Activated gamma-delta T cell treated with Interleukin-2 at 50 U/mL for 16 hours (primary cell): ENCODE measurements at regions not wholly inside any gene's neighbourhood (a gene's known extent, or its start where the extent isn't known, plus 50 kb on each side); places are given as distances from the start of the nearest gene placed in this dataset.
"Not testable (repeated sequence)": the region's sequence is repeated elsewhere in the genome, so short reads cannot be mapped to it uniquely, and the experiment has no call there.

Experiments used
- DNase-seq: peaks from one replicate; pipeline ENCODE4 v3.0.0-alpha.2; 2020

DNA sequence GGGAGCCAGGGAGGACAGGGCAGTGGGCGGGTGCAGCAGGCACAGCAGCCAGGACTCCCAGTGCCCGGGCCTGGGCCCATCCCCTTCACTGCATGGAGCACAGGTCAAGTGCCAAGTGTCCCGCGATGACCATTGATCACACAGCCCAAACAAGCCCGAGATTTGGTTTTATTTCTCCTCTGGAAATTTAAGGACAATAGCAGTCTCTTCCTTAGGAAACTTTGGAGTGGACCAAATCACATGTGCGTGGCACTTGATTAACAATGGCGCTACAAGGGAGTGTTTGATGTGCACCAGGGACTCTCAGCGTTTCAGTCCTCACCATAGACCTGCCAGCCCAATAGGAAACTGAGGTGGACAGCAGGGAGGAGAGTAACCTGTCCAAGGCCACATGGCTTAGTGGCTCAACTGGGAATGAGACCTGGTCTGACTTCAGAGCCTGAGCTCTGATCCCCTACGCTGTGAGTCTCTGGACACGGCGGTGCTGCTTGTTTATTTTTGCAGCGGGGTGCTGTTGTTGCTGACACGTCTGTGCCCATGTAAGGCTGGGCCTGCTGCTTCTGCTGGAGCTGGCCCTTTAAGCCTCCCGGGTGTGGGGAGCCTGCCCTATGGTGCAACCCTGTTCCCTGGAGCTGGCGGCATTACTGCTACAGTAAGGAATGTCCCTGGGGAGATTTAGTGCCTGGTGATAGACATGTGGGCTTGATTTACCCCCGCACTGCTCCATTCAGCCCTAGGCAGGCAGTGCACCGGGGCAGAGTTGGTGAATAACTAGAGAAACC is 194.2 kb downstream of the INHBB start:
- no peak for DNase-seq

DNA sequence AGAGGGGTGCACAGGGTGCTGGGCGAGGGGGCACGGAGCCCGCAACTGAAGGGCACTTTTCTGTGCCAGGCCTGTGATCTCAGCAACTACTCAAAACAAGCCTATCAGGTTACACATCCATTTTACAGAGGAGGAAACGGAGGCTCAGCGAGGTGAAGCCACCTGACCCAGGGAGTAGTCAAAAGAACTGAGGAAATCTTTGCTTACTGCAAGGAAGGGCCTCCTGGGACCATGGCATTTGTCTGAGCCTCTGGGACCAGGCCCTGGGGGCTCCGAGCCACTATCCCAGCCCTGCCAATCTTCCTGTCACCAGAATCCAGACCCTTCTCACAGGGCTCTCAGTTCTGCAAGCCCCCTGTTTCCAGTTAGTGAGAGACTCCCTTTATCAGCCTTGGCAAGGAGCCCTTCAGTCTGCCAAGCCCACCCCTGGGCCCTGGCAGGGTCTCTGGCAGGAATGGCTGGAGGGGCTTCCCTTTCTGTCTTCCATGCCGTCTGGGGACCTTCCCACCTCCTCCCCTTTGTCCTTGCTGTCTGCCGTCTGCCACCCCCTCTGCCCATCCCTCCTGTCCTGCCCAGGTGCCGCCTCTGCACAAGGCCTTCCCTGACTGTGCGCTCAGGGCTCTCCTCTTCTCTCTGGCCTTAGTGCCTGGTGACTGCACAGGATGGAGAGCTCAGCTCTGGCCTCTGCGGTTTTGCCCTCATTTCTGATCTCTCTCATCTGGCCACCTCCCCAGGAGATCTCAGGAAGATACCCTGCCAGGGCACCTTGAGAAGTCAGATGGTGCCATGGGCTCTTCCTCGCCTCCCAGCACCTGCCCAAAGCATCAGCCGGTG is 194.7 kb upstream of the GLI2 start:
- no peak for DNase-seq

DNA sequence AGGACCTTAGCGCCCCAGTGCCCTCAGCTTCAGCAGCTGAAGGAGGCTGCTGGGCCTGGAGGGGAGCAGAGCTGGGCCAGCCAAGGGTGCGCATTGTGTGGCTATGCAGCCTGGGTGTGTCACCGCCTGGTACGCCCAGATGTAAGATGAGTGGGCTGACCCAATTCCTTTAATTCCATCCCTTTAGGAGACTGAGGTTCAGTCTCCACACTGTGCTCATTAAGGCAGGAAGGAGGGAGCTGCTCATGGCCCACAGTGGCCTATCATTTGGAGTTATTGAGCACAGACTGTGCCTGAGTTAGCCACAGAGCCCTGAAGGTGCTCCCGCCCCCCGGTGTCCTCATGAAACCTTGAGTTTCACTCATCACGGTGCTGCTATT is 194.1 kb upstream of the GLI2 start:
- DNase-seq, result no peak

DNA sequence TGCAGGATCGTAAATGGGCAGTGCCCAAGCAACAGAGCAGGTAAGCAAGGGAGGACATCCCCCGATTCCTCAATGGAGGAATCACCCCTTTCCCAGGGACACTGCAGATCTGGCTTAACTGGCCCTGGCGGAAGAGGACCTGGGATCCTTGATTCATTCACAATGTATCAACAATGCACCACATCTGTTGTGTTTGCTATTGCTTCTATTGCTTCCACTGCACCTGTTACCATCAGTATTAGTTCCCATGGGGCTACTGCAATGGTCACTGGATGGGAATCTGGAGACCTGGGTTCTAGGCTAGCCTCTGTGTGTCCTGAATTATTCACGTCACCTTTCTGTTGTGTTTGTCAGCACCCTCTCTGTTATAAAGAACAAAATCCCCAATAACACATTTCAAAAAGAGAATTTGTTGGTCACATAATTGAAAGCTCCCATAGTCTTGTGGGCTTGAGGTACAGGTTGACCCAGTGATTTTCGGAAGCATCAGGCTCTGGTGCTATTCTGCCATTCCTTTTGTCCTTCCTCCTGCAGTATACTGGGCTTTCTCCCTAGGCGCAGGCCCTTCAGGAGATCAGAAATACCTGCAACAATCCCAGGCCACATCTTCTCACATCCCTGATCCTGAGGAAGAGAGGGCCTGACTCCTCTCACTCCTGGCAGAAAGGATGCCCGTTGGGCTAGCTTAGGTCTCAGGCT is 193.5 kb upstream of the GLI2 start:
- DNase-seq, result no peak

DNA sequence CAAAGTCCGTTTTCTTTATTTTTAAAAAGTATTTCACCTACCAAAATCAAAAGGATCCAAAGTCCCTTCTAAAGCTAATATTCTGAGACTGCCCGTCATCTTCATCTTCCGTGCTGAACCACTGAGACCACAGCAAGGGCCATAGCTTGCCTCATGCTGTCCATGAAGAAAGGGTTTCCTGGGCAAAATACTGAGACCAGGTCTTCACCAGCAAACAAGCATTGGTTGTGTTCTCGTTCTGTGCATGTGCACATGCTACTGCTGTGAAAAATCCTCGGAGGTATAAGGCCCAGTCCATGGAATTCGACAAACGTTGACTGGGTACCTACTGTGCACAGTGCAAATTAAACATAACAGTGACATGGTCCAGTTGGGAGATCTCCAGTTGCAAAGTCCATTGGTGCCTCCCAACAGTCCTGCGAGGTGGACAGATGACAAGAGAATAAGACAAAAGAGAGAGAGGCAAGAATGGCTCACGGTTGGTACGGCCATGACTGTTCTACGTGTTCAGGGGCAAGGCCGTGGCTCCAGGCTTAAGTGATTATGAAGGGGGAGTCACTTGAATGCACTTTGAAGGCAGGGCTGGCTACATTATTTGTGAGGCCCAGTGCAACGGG is 192.6 kb upstream of the GLI2 start:
- no peak for DNase-seq

DNA sequence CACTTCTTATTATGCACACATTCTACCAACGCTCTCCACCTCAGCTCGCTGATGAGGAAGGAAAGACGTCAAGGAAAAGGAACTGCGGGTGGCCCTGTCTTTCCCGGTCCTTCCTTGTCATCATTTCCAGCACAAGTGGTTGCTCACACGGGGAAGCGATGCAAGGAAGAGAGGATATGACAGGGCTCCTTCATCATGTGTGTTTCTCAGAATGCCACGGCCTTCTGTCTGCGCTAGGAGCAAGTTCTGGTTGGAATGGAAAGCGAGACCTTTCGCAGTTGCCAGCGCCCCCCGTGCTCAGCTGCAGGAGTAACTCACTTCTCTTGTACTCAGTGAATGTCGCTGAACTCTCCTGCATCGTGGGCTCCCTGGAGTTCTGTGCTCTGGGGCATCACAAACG is 191.8 kb upstream of the GLI2 start:
- no peak for DNase-seq

DNA sequence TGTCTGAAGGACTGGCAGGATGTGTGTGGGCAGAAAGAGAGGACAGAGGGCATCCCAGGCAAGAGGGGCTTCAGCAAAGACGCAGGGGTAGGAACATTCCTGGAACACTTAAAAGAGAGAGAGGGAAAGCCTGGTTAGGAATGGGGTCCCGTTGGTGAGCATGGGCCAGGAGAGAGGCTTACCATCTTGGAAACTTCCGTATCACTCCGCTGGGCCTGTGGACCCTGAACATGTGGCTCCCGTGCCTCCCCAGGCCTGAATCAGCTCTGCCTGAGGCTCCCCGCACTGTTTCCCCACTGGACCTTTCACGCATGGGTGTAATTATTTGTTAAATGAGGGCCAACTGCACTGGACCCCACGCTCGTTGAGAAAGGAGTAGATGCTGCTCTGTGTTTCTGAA is 191.1 kb upstream of the GLI2 start:
- DNase-seq, result no peak

DNA sequence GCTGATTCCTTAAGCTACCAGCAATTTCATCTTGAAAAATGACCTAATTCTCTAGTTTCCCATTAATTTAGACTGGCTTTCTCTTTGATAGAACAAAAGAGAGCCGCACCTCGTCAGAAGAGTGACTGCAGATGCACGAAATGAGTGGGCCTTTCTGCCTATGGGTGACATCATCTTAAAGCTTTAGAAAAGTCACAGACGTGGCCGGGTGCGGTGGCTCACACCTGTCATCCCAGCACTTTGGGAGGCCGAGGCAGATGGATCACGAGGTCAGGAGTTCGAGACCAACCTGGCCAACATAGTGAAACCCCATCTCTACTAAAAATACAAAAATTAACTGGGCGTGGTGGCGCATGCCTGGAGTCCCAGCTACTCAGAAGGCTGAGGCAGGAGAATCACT is 190.7 kb upstream of the GLI2 start:
- DNase-seq, result not testable (repeated sequence)

DNA sequence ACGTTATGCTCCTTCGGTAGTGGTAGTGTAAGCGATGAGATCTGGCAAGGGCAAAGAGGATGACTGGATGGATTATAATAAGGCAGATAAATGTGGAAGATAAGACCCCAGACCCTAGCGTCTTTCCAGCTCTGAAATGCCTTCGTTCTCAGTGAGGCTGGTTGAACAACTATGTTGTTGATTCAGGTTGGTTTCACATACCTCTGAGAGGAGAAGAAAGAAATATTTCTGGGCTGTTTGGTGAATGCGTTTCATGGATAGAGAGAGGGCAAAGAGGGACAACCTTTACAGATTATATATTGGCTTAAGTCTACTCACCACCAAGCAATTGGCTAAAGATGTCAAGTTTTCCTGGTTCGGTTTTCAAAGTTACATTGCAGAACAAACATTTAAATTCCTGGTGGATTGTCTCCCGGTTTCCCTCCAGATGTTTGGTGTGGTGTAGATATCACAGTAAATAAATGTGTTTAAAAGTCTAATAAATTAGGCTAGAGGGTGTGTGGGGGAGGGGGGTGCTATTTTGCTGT is 190.1 kb upstream of the GLI2 start:
- DNase-seq, result no peak

DNA sequence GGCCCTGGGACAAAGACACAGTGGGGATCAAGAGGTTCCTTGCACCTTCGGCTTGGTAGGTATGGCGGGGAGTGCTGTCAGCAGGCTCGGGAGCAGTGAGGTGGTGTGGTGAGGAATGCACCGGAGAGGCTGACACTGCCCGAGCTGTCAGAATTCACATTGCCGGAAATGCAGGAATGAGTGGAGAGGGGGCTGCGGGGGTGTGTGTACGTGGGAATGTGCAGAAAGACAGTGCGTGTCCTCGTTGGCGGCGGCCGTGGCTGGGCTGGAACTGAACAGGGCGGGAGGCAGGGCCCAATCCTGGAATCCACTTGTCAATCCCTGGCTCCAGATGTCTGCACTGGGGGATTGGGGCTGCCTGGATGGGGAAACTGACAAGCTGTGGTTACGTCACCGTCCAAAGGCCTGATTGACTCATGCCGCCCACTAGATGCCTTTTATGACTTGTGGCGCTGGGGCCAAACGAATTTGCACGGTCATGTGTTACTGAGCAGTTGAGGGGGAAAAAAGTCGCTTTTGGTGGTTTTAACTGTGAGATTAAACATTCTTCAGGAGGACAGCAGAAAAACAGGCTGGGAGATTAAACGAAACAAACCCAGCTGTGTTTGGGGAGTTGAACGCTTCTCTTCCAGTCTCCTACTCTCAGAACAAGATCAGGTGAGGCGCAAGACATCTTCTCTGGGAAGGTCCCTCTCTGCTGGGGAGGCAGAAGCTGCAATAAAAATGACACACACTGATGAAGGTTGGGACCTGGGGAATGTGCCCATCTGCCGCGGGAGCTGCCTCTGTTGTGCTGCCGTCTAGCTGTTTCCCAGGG is 189.4 kb upstream of the GLI2 start:
- DNase-seq, result no peak

DNA sequence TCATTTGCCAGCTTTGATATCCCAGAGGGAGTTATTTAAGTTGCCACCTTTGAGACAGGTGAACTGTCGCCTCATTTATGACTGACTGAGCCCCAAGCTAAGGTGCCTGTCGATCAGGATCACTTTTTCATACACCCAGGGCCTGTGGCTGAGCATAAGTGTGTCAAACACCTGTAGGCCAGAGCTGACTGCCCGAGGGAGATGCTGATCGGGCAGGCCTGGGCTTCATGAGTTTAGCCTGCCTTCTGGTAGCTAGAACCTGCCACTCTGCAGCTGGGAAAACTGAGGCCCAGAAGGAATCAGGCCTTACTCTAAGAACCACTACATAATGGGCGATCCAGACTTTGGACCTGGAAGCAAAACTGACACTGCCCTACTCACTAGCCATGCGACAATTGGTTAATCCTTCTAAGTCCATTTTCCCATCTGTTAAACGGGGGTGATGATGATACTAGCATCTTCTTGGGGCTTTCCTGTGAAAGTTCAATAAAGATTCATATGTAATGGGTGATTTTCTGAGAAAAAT is 188.7 kb upstream of the GLI2 start:
- DNase-seq, result no peak

DNA sequence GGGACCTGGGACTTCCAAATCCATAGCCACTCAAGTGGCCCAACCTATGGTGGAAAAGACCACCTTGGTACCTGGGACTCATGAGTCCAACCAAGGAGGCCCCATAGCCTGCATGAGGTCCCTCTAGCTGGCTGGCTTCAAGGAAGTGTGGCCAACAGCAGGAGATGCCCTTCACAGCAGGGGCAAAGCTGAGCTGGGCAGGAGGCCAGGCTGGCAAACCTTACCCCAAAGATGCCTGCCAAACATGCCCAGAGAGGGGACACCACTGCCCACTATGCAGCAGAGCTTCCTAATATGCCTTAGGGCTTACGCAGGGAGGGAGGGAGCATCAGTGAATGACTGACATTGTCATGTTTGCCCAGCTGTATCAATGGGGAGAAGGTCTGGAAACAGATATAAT is 188.0 kb upstream of the GLI2 start:
- no peak for DNase-seq

DNA sequence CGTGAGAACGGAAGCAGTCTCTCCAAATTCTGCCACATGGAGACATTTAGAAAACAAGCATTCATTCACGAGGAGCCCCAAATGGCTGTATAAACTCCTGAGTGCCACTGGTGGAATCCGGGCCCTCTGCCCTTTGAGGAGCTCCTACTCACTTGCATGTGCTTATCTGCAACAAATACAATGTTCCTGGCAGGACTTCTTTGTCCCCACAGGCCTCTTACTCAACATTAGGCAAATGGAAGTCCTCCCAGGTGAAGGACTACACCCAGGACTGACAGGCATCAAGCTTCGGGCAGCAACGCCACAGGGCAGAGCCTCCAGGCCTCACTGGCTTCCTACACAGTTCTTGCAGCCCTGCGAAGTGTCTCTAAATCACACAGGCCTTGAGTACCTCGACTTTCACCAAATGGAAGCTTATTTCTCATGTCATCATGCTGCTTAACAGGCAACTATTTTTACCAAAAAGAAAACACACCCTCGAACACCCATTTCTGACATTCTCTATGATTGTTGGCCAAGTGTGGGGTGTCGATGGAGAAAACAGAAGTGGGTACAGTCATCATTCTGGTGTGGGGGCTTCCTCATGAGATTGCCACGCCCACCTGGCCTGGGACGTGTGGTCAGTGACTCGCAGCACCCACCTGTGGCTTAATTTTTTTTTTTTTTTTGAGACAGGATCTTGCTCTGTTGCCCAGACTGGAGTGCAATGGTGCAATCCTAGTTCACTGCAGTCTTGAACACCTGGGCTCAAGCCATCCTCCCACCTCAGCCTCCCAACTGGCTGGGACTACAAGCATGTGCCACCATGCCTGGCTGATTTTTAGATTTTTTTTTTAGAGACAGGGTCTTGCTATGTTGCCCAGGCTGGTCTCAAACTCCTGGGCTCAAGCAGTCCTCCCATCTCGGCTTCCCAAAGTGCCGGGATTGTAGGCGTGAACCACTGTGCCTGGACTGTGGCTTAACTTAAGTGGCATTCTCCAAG is 186.8 kb upstream of the GLI2 start:
- DNase-seq, result no peak

DNA sequence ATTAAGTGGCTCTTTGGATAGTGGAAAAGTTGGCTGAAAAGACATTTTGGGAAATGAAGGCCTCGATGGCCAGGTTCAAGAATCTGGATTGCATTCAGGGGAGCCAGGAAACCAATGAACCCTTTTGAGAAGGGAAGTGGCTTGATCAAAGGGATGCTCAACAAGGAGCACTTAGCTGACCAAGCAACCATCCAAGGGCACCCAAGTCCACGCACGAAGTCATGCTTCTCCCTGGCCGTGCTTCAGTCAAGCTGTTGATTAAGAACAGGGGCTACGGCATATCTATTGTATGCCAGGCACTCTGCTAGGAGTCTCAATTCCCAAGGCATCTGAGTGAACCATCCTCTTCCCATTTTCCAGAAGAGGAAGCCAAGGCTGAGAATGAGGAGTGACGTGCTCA is 185.8 kb upstream of the GLI2 start:
- no peak for DNase-seq

DNA sequence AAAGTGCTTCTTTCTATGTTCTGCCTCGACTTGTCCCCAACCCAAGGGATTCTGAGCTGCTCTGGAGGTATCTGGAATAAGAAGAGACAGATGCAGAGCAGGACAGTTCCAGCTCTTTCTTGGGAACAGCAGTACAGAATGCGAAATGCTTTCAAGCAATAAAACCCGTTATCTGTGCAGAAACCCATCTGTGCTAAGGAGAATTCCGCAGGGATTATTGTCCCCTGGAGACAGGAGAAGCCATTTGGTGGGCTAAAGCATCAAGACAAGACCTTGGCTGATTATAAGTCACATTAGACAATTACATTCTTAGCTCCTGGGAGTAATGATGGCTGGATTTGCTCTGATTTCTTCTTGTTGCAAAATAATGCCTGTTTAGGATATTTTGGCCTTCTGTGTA is 185.4 kb upstream of the GLI2 start:
- DNase-seq, result no peak

DNA sequence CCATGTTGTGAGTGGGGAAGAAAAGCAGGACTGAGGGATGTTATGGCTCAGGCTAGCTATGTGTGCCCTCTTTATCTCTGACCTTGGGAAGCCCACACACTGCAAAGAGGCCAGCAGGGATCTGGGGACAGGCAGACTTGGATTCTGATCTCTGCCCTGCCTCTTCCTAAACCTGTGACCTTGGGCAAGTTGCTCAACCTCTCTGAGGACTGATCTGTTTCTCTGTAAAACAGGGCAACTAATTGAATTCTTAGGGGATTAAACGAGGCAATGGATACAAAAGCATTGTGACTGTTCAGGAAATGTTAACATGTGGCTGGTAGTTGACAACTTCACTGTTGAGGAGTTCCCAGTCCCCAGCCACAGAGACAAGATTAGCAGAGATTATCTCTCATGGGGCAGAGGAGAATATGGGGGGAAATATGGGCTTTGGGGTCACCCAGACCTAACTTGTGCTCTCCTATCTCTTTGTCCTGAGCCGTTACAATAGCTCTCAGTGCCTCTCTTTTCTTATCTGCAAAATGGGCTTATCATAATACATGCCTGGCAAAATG is 184.7 kb upstream of the GLI2 start:
- no peak for DNase-seq

DNA sequence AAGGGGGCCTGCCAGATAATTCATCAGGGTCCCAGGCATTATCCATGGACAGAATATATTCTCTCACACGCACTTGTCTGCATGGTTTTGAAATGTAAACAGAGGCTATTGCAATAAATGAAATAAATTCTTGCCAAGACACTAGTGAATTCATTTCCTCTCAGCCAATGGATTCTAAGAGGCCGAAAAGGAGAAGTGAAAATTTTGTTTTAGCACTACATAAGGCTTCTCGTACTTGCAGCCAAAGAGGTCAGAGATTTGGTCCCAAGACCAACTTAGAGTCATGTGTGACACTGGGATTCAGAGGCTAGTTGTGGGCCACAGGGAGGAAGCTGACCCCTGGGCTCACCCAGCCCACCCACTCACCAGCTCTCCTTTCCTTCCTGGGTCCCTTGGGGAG is 184.1 kb upstream of the GLI2 start:
- DNase-seq, result no peak

DNA sequence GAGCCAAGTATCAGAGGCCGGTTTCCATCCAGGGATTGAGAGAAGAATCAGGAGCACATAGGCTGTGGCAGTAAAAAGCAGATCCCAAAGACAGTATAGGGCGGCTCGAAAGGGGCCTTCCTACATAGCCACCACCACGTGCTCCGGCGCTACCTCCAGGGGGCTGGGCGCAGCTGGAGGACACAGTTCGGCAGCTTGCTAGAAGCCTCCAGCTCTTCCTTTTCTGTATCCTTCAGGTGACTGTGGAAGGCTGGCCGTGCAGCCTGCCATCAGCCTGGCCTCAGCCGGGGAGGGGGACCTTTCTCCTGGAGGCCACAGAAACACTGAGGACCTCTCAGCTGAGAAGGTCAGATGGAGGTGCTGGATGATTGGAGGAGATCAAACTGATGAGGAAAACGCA is 183.6 kb upstream of the GLI2 start:
- DNase-seq, result no peak

DNA sequence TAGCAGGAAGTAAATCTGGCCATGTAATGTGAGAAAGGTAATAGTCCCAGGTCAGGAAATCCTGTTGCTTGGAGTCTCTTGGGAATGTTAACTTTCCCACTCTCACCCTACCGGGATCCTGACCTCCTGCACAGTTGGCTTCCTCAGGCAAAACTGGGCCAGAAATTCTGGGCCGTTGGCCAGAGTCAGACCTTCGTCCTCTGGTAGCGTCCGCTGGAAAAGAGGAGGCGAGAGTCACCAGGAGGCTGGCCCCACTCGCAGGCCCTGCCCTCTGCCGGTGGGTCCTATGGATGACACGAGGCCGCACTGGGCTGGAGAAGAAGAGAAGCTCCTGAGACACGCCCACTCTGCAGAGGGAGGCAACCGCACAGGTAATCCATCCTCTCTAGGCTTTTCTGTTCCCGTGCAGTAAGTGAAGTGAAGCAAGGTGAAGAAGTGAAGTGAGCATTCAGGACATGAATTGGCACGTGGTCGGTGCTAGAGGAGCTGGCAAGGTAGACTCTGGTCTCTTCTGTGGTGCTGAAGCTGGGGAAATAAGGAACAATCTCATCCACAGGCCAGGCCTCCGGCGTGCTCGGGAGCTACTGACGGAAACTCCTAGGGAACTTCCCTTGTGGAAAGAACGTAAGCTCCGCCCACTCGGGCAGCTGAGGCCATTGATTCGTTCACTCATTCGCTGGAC is 182.7 kb upstream of the GLI2 start:
- DNase-seq, result no peak

DNA sequence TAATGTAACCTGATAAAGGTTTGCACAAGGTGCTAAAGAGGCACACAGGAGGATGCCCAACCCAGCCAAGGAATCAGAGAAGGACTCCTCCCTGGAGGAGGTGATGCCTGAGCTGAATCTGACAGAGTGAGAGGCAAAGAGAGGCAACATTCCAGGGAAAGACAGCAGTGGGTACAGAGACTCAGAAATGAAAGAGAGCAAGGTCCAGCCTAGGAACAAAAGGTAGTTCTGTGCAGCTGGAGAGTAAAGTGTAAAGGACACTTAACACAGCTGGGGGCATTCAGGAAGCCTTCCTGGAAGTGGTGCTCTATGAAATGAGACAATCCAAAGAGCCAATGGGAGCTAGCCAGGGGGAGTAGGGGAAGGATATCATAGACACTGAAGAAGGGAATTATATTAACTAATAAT is 181.0 kb upstream of the GLI2 start:
- DNase-seq, result no peak
